ENCODE measurements at regions not wholly inside any gene's neighbourhood (a gene's known extent, or its start where the extent isn't known, plus 50 kb on each side); places are given as distances from the start of the nearest gene placed in this dataset.

- intact Hi-C loops (cut with micrococcal nuclease; ENCODE audit: unreplicated experiment), result no loop called here
- Histone ChIP-seq H2AFZ (no peak overlapping the region), H3K4me3 (no peak overlapping the region), H3F3A (ENCODE audit: insufficient read depth, low read depth) (no peaks in the 10 kb centered on the region), H3K9me2 (ENCODE audit: insufficient read depth) (no peaks in the 10 kb centered on the region), H3K27me3 (ENCODE audit: insufficient read depth, low read depth) (no peaks in the 10 kb centered on the region), H3K36me3 (ENCODE audit: low read depth) (no peaks in the 10 kb centered on the region), H3K79me2 (ENCODE audit: low read depth) (no peaks in the 10 kb centered on the region), H3K4me1 (replicated peaks; ENCODE audit: insufficient read depth) (no peaks in the 10 kb centered on the region), H3K4me2 (no peak overlapping the region), H4K20me1 (ENCODE audit: insufficient read depth) (no peaks in the 10 kb centered on the region), H3K9me3 (ENCODE audit: insufficient read depth, low read depth) (no peaks in the 10 kb centered on the region), H3K27ac (no peak overlapping the region)
- POLR2A ChIA-PET (ENCODE audit: unreplicated experiment), result no interaction called here
- DNase-seq, result no peak
- no peak for TF ChIP-seq CTCF (conservative IDR thresholded peaks at IDR 0.05)
- no peak for TF ChIP-seq EZH2 (IDR thresholded peaks at IDR 0.05; ENCODE audit: low read depth)
- BruUV-seq (replicated peaks), result no TSS peak
- CTCF ChIA-PET, result no interaction called here
These were observed 274.4 kb upstream of the CCDC179 start for GRCh38 chr11:23134627-23135026.

GRCh38 chr11:23138761-23139160, 278.5 kb upstream of the CCDC179 start:
- intact Hi-C loops (cut with micrococcal nuclease; ENCODE audit: unreplicated experiment), result no loop called here
- no peaks in the 10 kb centered on the region for H3K9me3 ChIP-seq (ENCODE audit: insufficient read depth, low read depth)
- CTCF ChIA-PET, result no interaction called here

GRCh38 chr11:23143022-23143421, 282.7 kb upstream of the CCDC179 start:
- Histone ChIP-seq H3K9me2 (ENCODE audit: insufficient read depth) (no peaks in the 10 kb centered on the region), H3K79me2 (ENCODE audit: low read depth) (no peaks in the 10 kb centered on the region), H3K4me2 (no peak overlapping the region), H3K4me1 (replicated peaks; ENCODE audit: insufficient read depth) (no peaks in the 10 kb centered on the region), H3K36me3 (ENCODE audit: low read depth) (no peaks in the 10 kb centered on the region), H3K27me3 (ENCODE audit: insufficient read depth, low read depth) (no peaks in the 10 kb centered on the region), H3K9me3 (ENCODE audit: insufficient read depth, low read depth) (no peaks in the 10 kb centered on the region), H2AFZ (no peak overlapping the region), H3F3A (ENCODE audit: insufficient read depth, low read depth) (no peaks in the 10 kb centered on the region), H3K27ac (no peak overlapping the region), H3K4me3 (no peak overlapping the region), H4K20me1 (ENCODE audit: insufficient read depth) (no peaks in the 10 kb centered on the region)
- DNase-seq, result no peak
- TF ChIP-seq EZH2 (IDR thresholded peaks at IDR 0.05; ENCODE audit: low read depth), result no peak
- TF ChIP-seq CTCF (conservative IDR thresholded peaks at IDR 0.05), result no peak
- intact Hi-C loops (cut with micrococcal nuclease; ENCODE audit: unreplicated experiment), result no loop called here
- no TSS peak for BruUV-seq (replicated peaks)
- CTCF ChIA-PET, result interaction anchor here (0.7 kb wide), 1 partner anchor 31 kb away, joined by 4 read pairs; no protein-coding TSS in a partner anchor
- POLR2A ChIA-PET (ENCODE audit: unreplicated experiment), result interaction anchor here (0.6 kb wide), 1 partner anchor 14 kb away, joined by 8 read pairs; no protein-coding TSS in a partner anchor

More at GRCh38 chr11:23138761-23139160, 278.5 kb upstream of the CCDC179 start:
- H3K36me3 ChIP-seq (ENCODE audit: low read depth), result no peaks in the 10 kb centered on the region
- no TSS peak for BruUV-seq (replicated peaks)
- H4K20me1 ChIP-seq (ENCODE audit: insufficient read depth), result no peaks in the 10 kb centered on the region
- no peak overlapping the region for H3K27ac ChIP-seq
- no peak for DNase-seq
- H3F3A ChIP-seq (ENCODE audit: insufficient read depth, low read depth), result no peaks in the 10 kb centered on the region
- no peak overlapping the region for H2AFZ ChIP-seq
- no peak overlapping the region for H3K4me3 ChIP-seq
- no peaks in the 10 kb centered on the region for H3K27me3 ChIP-seq (ENCODE audit: insufficient read depth, low read depth)
- POLR2A ChIA-PET (ENCODE audit: unreplicated experiment), result no interaction called here
- no peak for TF ChIP-seq CTCF (conservative IDR thresholded peaks at IDR 0.05)
- no peak for TF ChIP-seq EZH2 (IDR thresholded peaks at IDR 0.05; ENCODE audit: low read depth)
- no peaks in the 10 kb centered on the region for H3K4me1 ChIP-seq (replicated peaks; ENCODE audit: insufficient read depth)
- no peaks in the 10 kb centered on the region for H3K79me2 ChIP-seq (ENCODE audit: low read depth)
- H3K4me2 ChIP-seq, result no peak overlapping the region
- no peaks in the 10 kb centered on the region for H3K9me2 ChIP-seq (ENCODE audit: insufficient read depth)

Data from PC-9 (cell line).